SK-N-SH (cell line): ENCODE measurements at regions not wholly inside any gene's neighbourhood (a gene's known extent, or its start where the extent isn't known, plus 50 kb on each side); places are given as distances from the start of the nearest gene placed in this dataset.

Experiments
- ELF1 ChIP-seq: IDR thresholded peaks from 2 replicates; pipeline ENCODE4 v1.4.0; 2012
- EZH2phosphoT487 ChIP-seq: fragments of 200-600 bp; sonication (generic); IDR thresholded peaks from 2 replicates; pipeline ENCODE4 v1.6.1; 2017; ENCODE audit warnings: low read depth, mixed run types, mild to moderate bottlenecking, antibody characterized with exemption, moderate library complexity, borderline replicate concordance
- GATA2 ChIP-seq: sonication (generic); formaldehyde crosslinking; IDR thresholded peaks from 2 replicates; pipeline ENCODE4 v1.5.0; 2020; ENCODE audit warnings: mild to moderate bottlenecking, missing genetic modification reagents
- TF ChIP-seq, protein P1 (sequence below): fragments of 200-600 bp; sonication (generic); IDR thresholded peaks from 2 replicates; pipeline ENCODE4 v1.6.1; 2017; ENCODE audit warnings: antibody characterized with exemption, mild to moderate bottlenecking, moderate library complexity
- TF ChIP-seq, protein P2 (sequence below): fragments of 150-350 bp; IDR thresholded peaks from 2 replicates; pipeline ENCODE4 v1.6.1; 2017; ENCODE audit warnings: antibody characterized with exemption, low read length, low read depth, borderline replicate concordance
- TF ChIP-seq, protein P3 (sequence below): IDR thresholded peaks from 2 replicates; pipeline ENCODE4 v1.6.1; 2012; ENCODE audit warnings: mild to moderate bottlenecking, low read depth, low read length, moderate library complexity
- TF ChIP-seq, protein P4 (sequence below): IDR thresholded peaks from 2 replicates; pipeline ENCODE4; 2012

DNA sequence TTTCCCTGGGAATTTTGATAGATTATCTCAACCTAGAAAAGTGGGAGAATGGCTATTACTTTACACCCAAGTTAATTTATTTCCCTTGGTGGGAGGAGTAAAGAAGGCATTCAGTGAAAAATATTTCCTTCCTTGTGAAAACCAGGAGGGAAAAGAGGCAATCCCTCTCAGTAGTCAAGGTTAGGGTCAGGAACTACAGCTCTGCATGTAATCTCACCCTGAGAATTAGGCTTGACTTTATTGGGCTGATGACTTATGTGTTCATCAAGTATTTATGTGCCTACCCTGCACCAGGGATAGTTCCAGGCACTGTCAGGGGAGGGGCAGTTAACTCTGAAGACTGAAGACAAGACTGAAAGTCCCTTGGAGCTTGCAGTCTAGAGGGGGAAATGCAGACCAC, 281.8 kb downstream of the DLEU7 start:
- TF ChIP-seq, protein P1, sequence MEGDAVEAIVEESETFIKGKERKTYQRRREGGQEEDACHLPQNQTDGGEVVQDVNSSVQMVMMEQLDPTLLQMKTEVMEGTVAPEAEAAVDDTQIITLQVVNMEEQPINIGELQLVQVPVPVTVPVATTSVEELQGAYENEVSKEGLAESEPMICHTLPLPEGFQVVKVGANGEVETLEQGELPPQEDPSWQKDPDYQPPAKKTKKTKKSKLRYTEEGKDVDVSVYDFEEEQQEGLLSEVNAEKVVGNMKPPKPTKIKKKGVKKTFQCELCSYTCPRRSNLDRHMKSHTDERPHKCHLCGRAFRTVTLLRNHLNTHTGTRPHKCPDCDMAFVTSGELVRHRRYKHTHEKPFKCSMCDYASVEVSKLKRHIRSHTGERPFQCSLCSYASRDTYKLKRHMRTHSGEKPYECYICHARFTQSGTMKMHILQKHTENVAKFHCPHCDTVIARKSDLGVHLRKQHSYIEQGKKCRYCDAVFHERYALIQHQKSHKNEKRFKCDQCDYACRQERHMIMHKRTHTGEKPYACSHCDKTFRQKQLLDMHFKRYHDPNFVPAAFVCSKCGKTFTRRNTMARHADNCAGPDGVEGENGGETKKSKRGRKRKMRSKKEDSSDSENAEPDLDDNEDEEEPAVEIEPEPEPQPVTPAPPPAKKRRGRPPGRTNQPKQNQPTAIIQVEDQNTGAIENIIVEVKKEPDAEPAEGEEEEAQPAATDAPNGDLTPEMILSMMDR = no peak
- TF ChIP-seq EZH2phosphoT487 (no peak), ELF1 (no peak), GATA2 (no peak)
- TF ChIP-seq, protein P2, sequence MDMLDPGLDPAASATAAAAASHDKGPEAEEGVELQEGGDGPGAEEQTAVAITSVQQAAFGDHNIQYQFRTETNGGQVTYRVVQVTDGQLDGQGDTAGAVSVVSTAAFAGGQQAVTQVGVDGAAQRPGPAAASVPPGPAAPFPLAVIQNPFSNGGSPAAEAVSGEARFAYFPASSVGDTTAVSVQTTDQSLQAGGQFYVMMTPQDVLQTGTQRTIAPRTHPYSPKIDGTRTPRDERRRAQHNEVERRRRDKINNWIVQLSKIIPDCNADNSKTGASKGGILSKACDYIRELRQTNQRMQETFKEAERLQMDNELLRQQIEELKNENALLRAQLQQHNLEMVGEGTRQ = no peak
- TF ChIP-seq, protein P3, sequence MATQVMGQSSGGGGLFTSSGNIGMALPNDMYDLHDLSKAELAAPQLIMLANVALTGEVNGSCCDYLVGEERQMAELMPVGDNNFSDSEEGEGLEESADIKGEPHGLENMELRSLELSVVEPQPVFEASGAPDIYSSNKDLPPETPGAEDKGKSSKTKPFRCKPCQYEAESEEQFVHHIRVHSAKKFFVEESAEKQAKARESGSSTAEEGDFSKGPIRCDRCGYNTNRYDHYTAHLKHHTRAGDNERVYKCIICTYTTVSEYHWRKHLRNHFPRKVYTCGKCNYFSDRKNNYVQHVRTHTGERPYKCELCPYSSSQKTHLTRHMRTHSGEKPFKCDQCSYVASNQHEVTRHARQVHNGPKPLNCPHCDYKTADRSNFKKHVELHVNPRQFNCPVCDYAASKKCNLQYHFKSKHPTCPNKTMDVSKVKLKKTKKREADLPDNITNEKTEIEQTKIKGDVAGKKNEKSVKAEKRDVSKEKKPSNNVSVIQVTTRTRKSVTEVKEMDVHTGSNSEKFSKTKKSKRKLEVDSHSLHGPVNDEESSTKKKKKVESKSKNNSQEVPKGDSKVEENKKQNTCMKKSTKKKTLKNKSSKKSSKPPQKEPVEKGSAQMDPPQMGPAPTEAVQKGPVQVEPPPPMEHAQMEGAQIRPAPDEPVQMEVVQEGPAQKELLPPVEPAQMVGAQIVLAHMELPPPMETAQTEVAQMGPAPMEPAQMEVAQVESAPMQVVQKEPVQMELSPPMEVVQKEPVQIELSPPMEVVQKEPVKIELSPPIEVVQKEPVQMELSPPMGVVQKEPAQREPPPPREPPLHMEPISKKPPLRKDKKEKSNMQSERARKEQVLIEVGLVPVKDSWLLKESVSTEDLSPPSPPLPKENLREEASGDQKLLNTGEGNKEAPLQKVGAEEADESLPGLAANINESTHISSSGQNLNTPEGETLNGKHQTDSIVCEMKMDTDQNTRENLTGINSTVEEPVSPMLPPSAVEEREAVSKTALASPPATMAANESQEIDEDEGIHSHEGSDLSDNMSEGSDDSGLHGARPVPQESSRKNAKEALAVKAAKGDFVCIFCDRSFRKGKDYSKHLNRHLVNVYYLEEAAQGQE = no peak
- TF ChIP-seq, protein P4, sequence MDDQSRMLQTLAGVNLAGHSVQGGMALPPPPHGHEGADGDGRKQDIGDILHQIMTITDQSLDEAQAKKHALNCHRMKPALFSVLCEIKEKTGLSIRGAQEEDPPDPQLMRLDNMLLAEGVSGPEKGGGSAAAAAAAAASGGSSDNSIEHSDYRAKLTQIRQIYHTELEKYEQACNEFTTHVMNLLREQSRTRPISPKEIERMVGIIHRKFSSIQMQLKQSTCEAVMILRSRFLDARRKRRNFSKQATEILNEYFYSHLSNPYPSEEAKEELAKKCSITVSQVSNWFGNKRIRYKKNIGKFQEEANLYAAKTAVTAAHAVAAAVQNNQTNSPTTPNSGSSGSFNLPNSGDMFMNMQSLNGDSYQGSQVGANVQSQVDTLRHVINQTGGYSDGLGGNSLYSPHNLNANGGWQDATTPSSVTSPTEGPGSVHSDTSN = no peak
